ENCODE measurements at regions not wholly inside any gene's neighbourhood (a gene's known extent, or its start where the extent isn't known, plus 50 kb on each side); places are given as distances from the start of the nearest gene placed in this dataset.
"Not testable (repeated sequence)": the region's sequence is repeated elsewhere in the genome, so short reads cannot be mapped to it uniquely, and the experiment has no call there.

GRCh38 chr2:238515377-238515776, 88.7 kb downstream of the ASB1 start:
- Mint-ChIP-seq H3K9me3 (peaks cover 13 to 17% of the 10 kb centered on the region in 2 donors), H3K36me3 (peaks cover 15 to 17% of the 10 kb centered on the region in 2 donors), H3K27ac (no peak overlapping the region)
- ATAC-seq = no peak
- DNase-seq (ENCODE audit: low spot score in 2 of 2) = no peak

GRCh38 chr2:238517209-238517608, 90.5 kb downstream of the ASB1 start:
- Mint-ChIP-seq H3K36me3 (peaks cover 15 to 17% of the 10 kb centered on the region in 2 donors), H3K27ac (no peak overlapping the region), H3K9me3 (peaks cover 13 to 17% of the 10 kb centered on the region in 2 donors)
- DNase-seq (ENCODE audit: low spot score in 2 of 2) (no peak), ATAC-seq (no peak)

GRCh38 chr2:238518172-238518820, 91.6 kb downstream of the ASB1 start:
- peaks cover 13 to 17% of the 10 kb centered on the region in 2 donors for H3K9me3 Mint-ChIP-seq
- ATAC-seq (no peak), DNase-seq (ENCODE audit: low spot score in 2 of 2) (no peak)
- no peak overlapping the region for H3K27ac Mint-ChIP-seq
- peaks cover 15 to 17% of the 10 kb centered on the region in 2 donors for H3K36me3 Mint-ChIP-seq

- no peak for ATAC-seq
- Mint-ChIP-seq H3K27ac (no peak overlapping the region), H3K36me3 (peaks cover 15 to 17% of the 10 kb centered on the region in 2 donors), H3K9me3 (peaks cover 13 to 17% of the 10 kb centered on the region in 2 donors)
- DNase-seq (ENCODE audit: low spot score in 2 of 2) = no peak
Observed at GRCh38 chr2:238518821-238519186, 92.1 kb downstream of the ASB1 start.

- peaks cover 13 to 17% of the 10 kb centered on the region in 2 donors for H3K9me3 Mint-ChIP-seq
- no peak for ATAC-seq
- no peak for DNase-seq (ENCODE audit: low spot score in 2 of 2)
- H3K36me3 Mint-ChIP-seq = peaks cover 15 to 17% of the 10 kb centered on the region in 2 donors
- H3K27ac Mint-ChIP-seq = no peak overlapping the region
Observed at GRCh38 chr2:238520359-238520886, 93.7 kb downstream of the ASB1 start.

GRCh38 chr2:238521002-238521401, 94.3 kb downstream of the ASB1 start:
- H3K9me3 Mint-ChIP-seq = peaks cover 12 to 13% of the 10 kb centered on the region in 2 donors
- no peak for ATAC-seq
- H3K36me3 Mint-ChIP-seq = peaks cover 13 to 14% of the 10 kb centered on the region in 2 donors

GRCh38 chr2:238521870-238522269, 95.1 kb downstream of the ASB1 start:
- DNase-seq (ENCODE audit: low spot score in 2 of 2) (no peak), ATAC-seq (no peak)
- no peak overlapping the region for H3K27ac Mint-ChIP-seq
- H3K36me3 Mint-ChIP-seq = peaks cover 6% of the 10 kb centered on the region in 2 donors
- peaks cover 4 to 5% of the 10 kb centered on the region in 2 donors for H3K9me3 Mint-ChIP-seq

More at GRCh38 chr2:238521002-238521401, 94.3 kb downstream of the ASB1 start:
- DNase-seq (ENCODE audit: low spot score in 2 of 2) = no peak
- no peak overlapping the region for H3K27ac Mint-ChIP-seq

- DNase-seq (ENCODE audit: low spot score in 2 of 2) (no peak), ATAC-seq (no peak)
- Mint-ChIP-seq H3K27ac (no peak overlapping the region), H3K36me3 (no peaks in the 10 kb centered on the region), H3K9me3 (no peaks in the 10 kb centered on the region)
Observed at GRCh38 chr2:238523158-238524110, 96.7 kb downstream of the ASB1 start.

- no peak for DNase-seq (ENCODE audit: low spot score in 2 of 2)
- no peaks in the 10 kb centered on the region for H3K36me3 Mint-ChIP-seq
- H3K9me3 Mint-ChIP-seq = no peaks in the 10 kb centered on the region
- ATAC-seq = no peak
- no peak overlapping the region for H3K27ac Mint-ChIP-seq
Observed at GRCh38 chr2:238524426-238524983, 97.8 kb downstream of the ASB1 start.

- H3K36me3 Mint-ChIP-seq = peaks cover 8 to 12% of the 10 kb centered on the region in 2 donors
- peaks cover 5 to 8% of the 10 kb centered on the region in 2 donors for H3K9me3 Mint-ChIP-seq
- H3K27ac Mint-ChIP-seq = no peak overlapping the region
- ATAC-seq (no peak), DNase-seq (ENCODE audit: low spot score in 2 of 2) (no peak)
Observed at GRCh38 chr2:238525990-238526389, 99.3 kb downstream of the ASB1 start.

GRCh38 chr2:238527565-238527964, 100.8 kb downstream of the ASB1 start:
- Mint-ChIP-seq H3K36me3 (peaks cover 22 to 28% of the 10 kb centered on the region in 2 donors), H3K9me3 (peaks cover 12 to 21% of the 10 kb centered on the region in 2 donors), H3K27ac (peak overlapping the region in 1 of 2 donors; percentile 7)
- ATAC-seq = no peak
- DNase-seq (ENCODE audit: low spot score in 2 of 2) = no peak

- Mint-ChIP-seq H3K27ac (no peak overlapping the region), H3K36me3 (peaks cover 22 to 44% of the 10 kb centered on the region in 2 donors), H3K9me3 (peaks cover 12 to 21% of the 10 kb centered on the region in 2 donors)
- ATAC-seq = no peak
- no peak for DNase-seq (ENCODE audit: low spot score in 2 of 2)
Observed at GRCh38 chr2:238528953-238529781, 102.4 kb downstream of the ASB1 start.

GRCh38 chr2:238531017-238531645, 104.4 kb downstream of the ASB1 start:
- not testable (repeated sequence) for DNase-seq (ENCODE audit: low spot score in 2 of 2); ATAC-seq; H3K27ac Mint-ChIP-seq
- Mint-ChIP-seq H3K36me3 (peaks cover 22 to 63% of the 10 kb centered on the region in 2 donors), H3K9me3 (peaks cover 12 to 21% of the 10 kb centered on the region in 2 donors)

GRCh38 chr2:238543732-238544131, 117.0 kb downstream of the ASB1 start:
- not testable (repeated sequence) for ATAC-seq; H3K27ac Mint-ChIP-seq; DNase-seq (ENCODE audit: low spot score in 2 of 2)
- Mint-ChIP-seq H3K9me3 (peaks cover 6 to 45% of the 10 kb centered on the region in 2 donors), H3K36me3 (peaks cover 10 to 63% of the 10 kb centered on the region in 2 donors)

- Mint-ChIP-seq H3K27ac (no peak overlapping the region), H3K36me3 (peaks cover 0 to 36% of the 10 kb centered on the region in 2 donors), H3K9me3 (peaks cover 5 to 31% of the 10 kb centered on the region in 2 donors)
- DNase-seq (ENCODE audit: low spot score in 2 of 2) = no peak
- no peak for ATAC-seq
Observed at GRCh38 chr2:238548902-238549462, 122.3 kb downstream of the ASB1 start.
